DMS 273 (cell line): ENCODE measurements at regions not wholly inside any gene's neighbourhood (a gene's known extent, or its start where the extent isn't known, plus 50 kb on each side); places are given as distances from the start of the nearest gene placed in this dataset.

Source experiments
- DNase-seq: peaks from one replicate; lab custom pipeline; 2025; ENCODE audit not compliant: unreplicated experiment; lab: John Stamatoyannopoulos, UW

DNA sequence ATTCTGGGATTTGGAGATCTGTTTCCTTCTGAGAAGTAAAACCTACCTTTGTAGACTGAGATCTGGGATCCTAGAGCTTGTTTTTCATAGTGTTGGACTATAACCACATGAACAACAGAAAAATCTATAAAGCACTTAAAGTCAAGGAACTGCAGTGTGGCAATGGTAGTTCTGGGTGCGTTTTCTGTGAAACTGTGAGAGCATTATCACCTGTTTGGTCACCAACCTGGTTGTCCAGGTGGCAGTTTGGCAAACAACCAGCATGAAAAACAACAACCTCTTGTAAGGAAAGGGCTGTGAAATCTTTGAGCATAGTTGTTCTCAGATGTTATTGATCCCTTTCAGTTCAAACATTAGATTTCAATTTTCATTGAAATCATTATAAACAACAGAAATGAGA is 215.8 kb upstream of the CITED2 start:
- no peak for DNase-seq

- DNase-seq: no peak
These were observed 214.5 kb upstream of the CITED2 start for GRCh38 chr6:139588734-139589593.

GRCh38 chr6:139588076-139588639 is 213.7 kb upstream of the CITED2 start:
- peak; percentile 85 for DNase-seq

GRCh38 chr6:139587469-139587868 is 213.0 kb upstream of the CITED2 start:
- DNase-seq: no peak

GRCh38 chr6:139586273-139586672 is 211.8 kb upstream of the CITED2 start:
- no peak for DNase-seq

DNA sequence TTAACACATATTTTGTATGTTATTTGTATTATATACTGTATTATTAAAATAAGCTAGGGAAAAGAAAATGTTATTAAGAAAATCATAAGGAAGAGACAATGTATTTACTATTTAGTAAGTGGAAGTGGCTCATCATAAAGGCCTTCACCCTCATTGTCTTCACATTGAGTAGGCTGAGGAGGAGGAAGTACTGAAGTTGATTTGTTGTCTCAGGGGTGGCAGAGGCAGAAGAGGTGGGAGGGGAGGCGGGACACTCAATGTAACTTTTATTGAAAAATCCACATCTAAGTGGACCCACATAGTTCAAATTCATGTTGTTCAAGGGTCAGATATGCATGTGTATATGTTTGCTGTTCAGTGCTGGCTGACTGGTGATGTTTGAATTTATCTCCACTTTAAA is 210.2 kb upstream of the CITED2 start:
- DNase-seq: no peak

DNA sequence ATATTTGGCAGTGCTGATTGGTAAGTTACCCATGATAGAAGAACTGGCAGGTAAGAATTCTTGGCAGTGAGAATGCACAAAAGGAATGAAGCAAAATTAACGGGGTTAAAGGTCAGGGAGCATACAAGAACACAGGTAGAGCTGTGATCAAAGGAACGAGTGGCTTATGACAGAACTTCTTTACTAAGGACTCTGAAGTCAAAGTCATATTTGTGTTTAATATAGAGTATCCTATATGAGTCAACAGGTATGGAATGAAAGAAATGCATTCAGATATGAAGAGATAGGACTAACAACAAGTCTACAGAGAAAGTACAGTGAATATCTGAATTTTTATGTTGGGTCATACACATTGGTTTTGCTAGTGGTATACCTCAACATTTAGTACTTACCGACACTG is 209.0 kb upstream of the CITED2 start:
- DNase-seq: no peak

DNA sequence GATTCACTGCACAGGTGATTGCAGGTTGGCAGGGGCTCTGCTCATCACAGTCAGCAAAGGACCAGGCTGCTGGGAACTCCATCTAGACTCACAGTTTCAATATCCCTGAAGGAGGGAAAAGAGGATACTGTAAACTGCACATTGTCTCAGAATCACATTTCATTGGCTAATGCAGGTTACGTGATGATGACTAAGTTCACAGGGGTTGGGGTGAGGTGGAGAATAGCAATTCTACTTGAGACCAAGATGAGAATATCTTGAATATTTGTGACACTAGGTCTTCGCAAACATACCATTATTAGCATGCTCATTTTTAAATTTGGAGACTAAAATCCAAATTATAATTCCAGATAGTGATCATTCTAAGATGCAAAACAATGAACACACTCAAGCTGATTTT is 208.5 kb upstream of the CITED2 start:
- DNase-seq: no peak

DNA sequence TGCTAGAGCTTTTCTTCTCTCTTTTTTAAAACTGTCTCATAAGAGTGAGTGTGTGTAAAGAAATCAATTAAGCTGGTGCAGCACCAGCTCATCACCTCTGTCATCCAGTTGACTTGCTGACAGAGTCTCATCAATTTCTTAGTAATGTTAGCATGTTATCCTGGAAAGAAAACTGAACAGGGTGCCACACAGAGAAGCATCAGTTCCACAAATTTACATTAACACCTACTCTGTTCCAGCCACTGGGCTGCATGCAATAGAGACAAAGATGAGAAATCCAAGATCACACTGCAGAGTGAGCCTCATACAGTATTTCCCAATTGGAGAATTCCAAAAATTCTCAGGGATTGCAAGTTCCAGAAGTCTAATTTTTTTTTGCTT is 207.0 kb upstream of the CITED2 start:
- DNase-seq: no peak

DNA sequence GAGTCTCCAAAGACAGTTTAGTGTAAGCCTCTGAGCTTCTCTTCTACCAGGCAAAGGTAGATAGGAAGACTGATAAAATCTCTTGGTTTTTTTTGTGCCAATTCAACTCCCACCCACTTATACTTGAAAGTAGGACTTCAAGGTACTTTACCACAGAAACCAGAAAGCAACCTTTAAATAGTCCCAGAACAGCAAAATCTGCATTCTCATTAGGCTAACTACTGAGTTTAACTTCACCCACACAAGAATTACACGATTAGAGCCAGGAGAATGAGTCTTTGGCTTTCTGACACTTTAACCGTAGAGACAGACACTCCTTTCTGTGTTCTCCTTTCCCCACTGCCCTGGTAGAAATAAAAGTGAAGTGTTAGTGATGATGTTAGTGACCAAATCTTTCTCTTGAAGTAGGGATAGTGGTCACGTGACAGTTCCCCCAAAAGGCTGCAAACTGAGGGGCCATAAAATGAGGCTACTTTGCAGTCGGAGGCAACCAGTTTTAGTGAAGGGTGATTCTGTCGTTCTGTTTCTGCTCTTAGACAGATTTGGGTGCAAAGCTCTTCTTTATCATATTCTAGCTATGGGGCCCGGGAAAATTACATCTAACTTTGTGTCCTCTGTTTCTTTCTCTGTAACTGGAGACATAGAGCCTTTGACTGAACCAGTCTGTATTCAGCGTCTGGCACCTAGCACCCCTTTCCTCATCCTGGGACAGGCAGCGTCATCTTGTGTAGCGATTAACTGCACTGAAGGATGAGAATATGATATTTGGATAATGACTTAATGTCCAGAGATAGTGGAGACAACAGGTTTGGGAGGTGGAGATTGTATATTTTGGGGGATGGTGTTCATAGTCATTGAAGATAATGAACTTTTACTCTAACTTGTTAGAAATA is 206.4 kb upstream of the CITED2 start:
- no peak for DNase-seq

- DNase-seq: no peak
These were observed 203.5 kb upstream of the CITED2 start for GRCh38 chr6:139577763-139578604.

GRCh38 chr6:139577124-139577762 is 202.8 kb upstream of the CITED2 start:
- DNase-seq: no peak

- no peak for DNase-seq
These were observed 197.6 kb upstream of the CITED2 start for GRCh38 chr6:139572001-139572400.

DNA sequence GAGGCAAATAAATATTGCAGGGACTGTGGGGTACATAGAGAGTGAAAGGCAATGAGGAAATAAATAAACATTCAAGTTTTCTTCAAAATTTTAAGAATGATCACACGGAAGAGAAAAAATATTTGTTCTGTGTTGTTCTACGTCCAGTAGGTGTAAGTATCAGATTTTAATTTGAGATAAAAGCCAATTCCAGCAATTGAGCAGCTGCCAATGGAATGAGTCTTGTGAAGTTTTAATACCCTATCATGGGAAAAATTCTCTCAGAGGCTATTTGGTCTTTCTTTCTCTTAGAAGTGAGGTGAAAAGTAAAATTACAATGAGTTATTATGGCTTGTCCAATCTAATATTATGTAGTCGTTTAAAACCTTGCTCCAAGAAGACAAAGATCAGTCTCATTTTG is 195.7 kb upstream of the CITED2 start:
- no peak for DNase-seq

GRCh38 chr6:139569566-139569965 is 195.1 kb upstream of the CITED2 start:
- DNase-seq: no peak

DNA sequence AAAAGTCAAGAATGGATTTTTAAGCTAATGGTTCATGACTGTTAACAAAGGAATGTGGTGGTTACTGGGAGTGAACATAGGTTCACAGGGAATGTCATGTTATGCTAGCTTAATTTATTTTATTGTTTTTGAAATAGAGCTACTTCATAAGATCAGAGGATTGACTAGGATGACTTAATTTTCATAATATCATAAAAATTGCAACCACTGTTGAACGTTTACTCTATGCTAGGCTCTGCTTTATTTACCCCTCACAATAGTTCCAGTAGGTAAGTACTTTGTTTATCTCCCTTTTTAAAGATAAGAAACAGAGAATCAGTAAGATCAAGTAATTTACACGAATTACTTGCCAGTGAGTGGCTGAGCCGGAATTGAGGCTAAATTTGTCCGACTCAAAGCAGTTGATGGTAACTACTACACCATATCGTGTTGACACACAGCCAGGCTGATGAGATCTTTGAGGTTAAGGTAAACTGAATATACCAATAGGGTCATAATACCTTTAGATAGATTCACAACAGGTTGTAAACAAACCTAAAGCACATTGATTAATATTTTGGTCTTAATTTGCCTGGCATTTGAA is 194.6 kb upstream of the CITED2 start:
- DNase-seq: no peak

GRCh38 chr6:139568151-139568955 is 193.9 kb upstream of the CITED2 start:
- DNase-seq: no peak

DNA sequence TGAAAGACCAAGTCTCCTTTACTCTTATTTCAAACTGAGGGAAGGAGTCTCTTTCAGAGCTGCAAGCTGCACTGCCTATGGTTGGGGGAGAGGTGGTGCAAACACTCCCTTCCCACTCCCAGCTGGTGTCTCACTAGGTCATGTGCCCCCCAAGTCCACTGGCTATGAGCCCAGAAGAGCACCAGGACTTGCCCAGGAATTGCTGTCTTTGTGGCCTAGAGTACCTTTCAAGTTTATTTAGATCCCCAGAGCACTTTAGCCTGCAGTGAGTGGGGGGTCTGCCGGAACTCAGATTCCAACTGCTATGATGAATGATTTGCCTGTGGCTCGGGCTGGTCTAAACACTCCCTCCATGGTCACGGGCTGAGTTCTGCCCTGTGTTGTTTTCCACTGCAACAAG is 192.6 kb upstream of the CITED2 start:
- DNase-seq: no peak

- DNase-seq: no peak
These were observed 191.1 kb upstream of the CITED2 start for GRCh38 chr6:139565591-139565990.
